Mesenchymal stem cell (in vitro differentiated cells and primary cell): ENCODE measurements at regions not wholly inside any gene's neighbourhood (a gene's known extent, or its start where the extent isn't known, plus 50 kb on each side); places are given as distances from the start of the nearest gene placed in this dataset.
A peak's percentile ranks its signal among the peaks of the same experiment; 100 is the strongest.

Experiments
- DNase-seq: peaks from one replicate; pipeline ENCODE4 v3.0.0-alpha.2; 2013
- H2AFZ ChIP-seq: one replicate; pipeline ENCODE4 v1.6.1; 2013; ENCODE audit warnings: low read depth, mild to moderate bottlenecking, control low read depth, inconsistent platforms, low read length, moderate library complexity
- H2AK5ac ChIP-seq: 2 replicates; pipeline ENCODE4 v1.6.1; 2013; ENCODE audit warnings: low read length, moderate library complexity, mild to moderate bottlenecking, inconsistent platforms; ENCODE audit not compliant: severe bottlenecking
- H2BK120ac ChIP-seq: one replicate; pipeline ENCODE4 v1.6.1; 2013; ENCODE audit warnings: low read depth, mild to moderate bottlenecking, inconsistent platforms, low read length, moderate library complexity
- H2BK12ac ChIP-seq, 2 experiments: one replicate each; pipeline ENCODE4 v1.6.1; 2013; ENCODE audit warnings: inconsistent platforms in 2 of 2, low read length in 2 of 2, mild to moderate bottlenecking in 2 of 2, moderate library complexity in 2 of 2, control low read depth in 1 of 2
- H2BK15ac ChIP-seq: one replicate; pipeline ENCODE4 v1.6.1; 2013; ENCODE audit warnings: mild to moderate bottlenecking, low read depth, inconsistent platforms; ENCODE audit not compliant: poor library complexity, severe bottlenecking
- H2BK5ac ChIP-seq: 2 replicates; pipeline ENCODE4 v1.6.1; 2013; ENCODE audit warnings: low read depth, mild to moderate bottlenecking, low read length, control low read depth, inconsistent platforms; ENCODE audit not compliant: poor library complexity, severe bottlenecking
- H3K14ac ChIP-seq, 2 experiments: one replicate each; pipeline ENCODE4 v1.6.1; 2013; ENCODE audit warnings: inconsistent platforms in 2 of 2, low read length in 2 of 2, control low read depth in 1 of 2, mild to moderate bottlenecking in 1 of 2, moderate library complexity in 1 of 2
- H3K18ac ChIP-seq, 2 experiments: one replicate each; pipeline ENCODE4 v1.6.1; 2013; ENCODE audit warnings: inconsistent platforms in 2 of 2, low read length in 2 of 2, control low read depth in 1 of 2, low read depth in 1 of 2, mild to moderate bottlenecking in 1 of 2
- H3K23ac ChIP-seq, 2 experiments: one replicate each; pipeline ENCODE4 v1.6.1; 2013; ENCODE audit warnings: inconsistent platforms in 2 of 2, low read length in 2 of 2, mild to moderate bottlenecking in 2 of 2, moderate library complexity in 2 of 2, control low read depth in 1 of 2
- H3K27ac ChIP-seq: 2 replicates; pipeline ENCODE4 v1.5.1; 2013; ENCODE audit warnings: mild to moderate bottlenecking, moderate library complexity, low read length, control low read depth, inconsistent platforms; ENCODE audit not compliant: poor library complexity, severe bottlenecking
- H3K27me3 ChIP-seq, 2 experiments: 2 replicates each; pipeline versions ENCODE4 v1.6.1 to v1.7.0; 2013; ENCODE audit warnings: low read length in 2 of 2, mild to moderate bottlenecking in 2 of 2, moderate library complexity in 2 of 2, control low read depth in 1 of 2, inconsistent platforms in 1 of 2; ENCODE audit not compliant: control insufficient read depth in 1 of 2, insufficient read depth in 1 of 2
- H3K36me3 ChIP-seq, 2 experiments: 2 replicates each; pipeline versions ENCODE4 v1.6.1 to v1.7.0; 2013; ENCODE audit warnings: low read length in 2 of 2, control low read depth in 1 of 2, inconsistent platforms in 1 of 2, low read depth in 1 of 2, mild to moderate bottlenecking in 1 of 2; ENCODE audit not compliant: insufficient read depth in 2 of 2, control insufficient read depth in 1 of 2
- H3K4ac ChIP-seq, 2 experiments: one replicate each; pipeline ENCODE4 v1.6.1; 2013; ENCODE audit warnings: inconsistent platforms in 2 of 2, low read length in 2 of 2, mild to moderate bottlenecking in 2 of 2, moderate library complexity in 2 of 2, control low read depth in 1 of 2, low read depth in 1 of 2
- H3K4me1 ChIP-seq: 2 replicates; pipeline ENCODE4 v1.6.1; 2013; ENCODE audit warnings: low read depth, low read length, control low read depth; ENCODE audit not compliant: control insufficient read depth, insufficient read depth
- H3K4me2 ChIP-seq: 2 replicates; pipeline ENCODE4 v1.6.1; 2013; ENCODE audit warnings: low read length, mild to moderate bottlenecking, inconsistent platforms; ENCODE audit not compliant: poor library complexity, severe bottlenecking
- H3K4me3 ChIP-seq, 2 experiments: 2 replicates each; pipeline versions ENCODE4 v1.5.1 to v1.7.0; 2013; ENCODE audit warnings: low read length in 2 of 2, mild to moderate bottlenecking in 2 of 2, control low read depth in 1 of 2, low read depth in 1 of 2; ENCODE audit not compliant: insufficient read depth in 1 of 2
- H3K79me1 ChIP-seq: replicated peaks from 2 replicates; pipeline ENCODE4 v1.6.1; 2013; ENCODE audit warnings: mild to moderate bottlenecking, control low read depth, low read length, inconsistent platforms; ENCODE audit not compliant: poor library complexity, severe bottlenecking
- H3K9ac ChIP-seq: 2 replicates; pipeline ENCODE4 v1.7.0; 2013; ENCODE audit warnings: mild to moderate bottlenecking, low read length, moderate library complexity
- H3K9me3 ChIP-seq: 2 replicates; pipeline ENCODE4 v1.7.0; 2013; ENCODE audit warnings: mild to moderate bottlenecking, low read length; ENCODE audit not compliant: control insufficient read depth
- H4K8ac ChIP-seq: one replicate; pipeline ENCODE4 v1.6.1; 2013; ENCODE audit warnings: inconsistent platforms, mild to moderate bottlenecking, low read length, moderate library complexity
- H4K91ac ChIP-seq: one replicate; pipeline ENCODE4 v1.6.1; 2013; ENCODE audit warnings: mild to moderate bottlenecking, low read length, inconsistent platforms
- WGBS: methylation state at CpG from one replicate; pipeline ENCODE4 v1.1.7; 2013; ENCODE audit warnings: mixed read lengths; 5-methylcytosine and 5-hydroxymethylcytosine counted together

GRCh38 chr3:150070271-150070670 lies 99.6 kb upstream of the PFN2 start:
- Histone ChIP-seq H3K23ac (no peak overlapping the region), H2BK5ac (no peak overlapping the region), H2BK15ac (no peak overlapping the region), H3K18ac (no peak overlapping the region), H3K14ac (no peak overlapping the region), H3K4me3 (no peak overlapping the region), H3K9ac (no peak overlapping the region), H3K4me2 (no peak overlapping the region), H2AFZ (no peak overlapping the region), H3K4ac (no peak overlapping the region), H3K4me1 (peaks cover 7% of the 10 kb centered on the region), H2BK12ac (no peak overlapping the region), H3K27me3 (peaks cover 4 to 6% of the 10 kb centered on the region in 2 experiments), H4K91ac (no peak overlapping the region), H3K79me1 (no peaks in the 10 kb centered on the region), H4K8ac (no peak overlapping the region), H3K27ac (no peak overlapping the region), H2AK5ac (no peak overlapping the region), H2BK120ac (no peak overlapping the region), H3K9me3 (no peaks in the 10 kb centered on the region), H3K36me3 (no peaks in the 10 kb centered on the region)
- DNase-seq: no peak
- WGBS: 94% methylated on average over 4 of the region's 4 CpGs

GRCh38 chr3:150069633-150070032 lies 98.9 kb upstream of the PFN2 start:
- Histone ChIP-seq H3K36me3 (no peaks in the 10 kb centered on the region), H3K18ac (no peak overlapping the region), H2AFZ (no peak overlapping the region), H3K4me2 (no peak overlapping the region), H3K9ac (no peak overlapping the region), H2BK5ac (no peak overlapping the region), H4K91ac (no peak overlapping the region), H4K8ac (no peak overlapping the region), H3K79me1 (no peaks in the 10 kb centered on the region), H3K4ac (no peak overlapping the region), H3K4me1 (peaks cover 7% of the 10 kb centered on the region), H3K23ac (no peak overlapping the region), H2BK12ac (no peak overlapping the region), H3K27me3 (peaks cover 4 to 6% of the 10 kb centered on the region in 2 experiments), H2AK5ac (no peak overlapping the region), H2BK15ac (no peak overlapping the region), H3K27ac (no peak overlapping the region), H3K9me3 (no peaks in the 10 kb centered on the region), H2BK120ac (peak overlapping the region; percentile 30), H3K14ac (no peak overlapping the region), H3K4me3 (no peak overlapping the region)
- WGBS: 94% methylated on average over 1 of the region's 1 CpG
- DNase-seq: no peak

GRCh38 chr3:150069154-150069527 lies 98.4 kb upstream of the PFN2 start:
- Histone ChIP-seq H3K9ac (no peak overlapping the region), H3K4me1 (peaks cover 6% of the 10 kb centered on the region), H2BK5ac (no peak overlapping the region), H3K9me3 (no peaks in the 10 kb centered on the region), H2AFZ (no peak overlapping the region), H2BK12ac (no peak overlapping the region), H3K36me3 (no peaks in the 10 kb centered on the region), H2AK5ac (no peak overlapping the region), H3K4me3 (no peak overlapping the region), H4K91ac (no peak overlapping the region), H3K18ac (no peak overlapping the region), H3K79me1 (no peaks in the 10 kb centered on the region), H3K27ac (no peak overlapping the region), H2BK120ac (no peak overlapping the region), H3K14ac (peak overlapping the region in 1 of 2 experiments; percentile 18), H3K27me3 (peaks cover 4 to 6% of the 10 kb centered on the region in 2 experiments), H3K4ac (no peak overlapping the region), H3K23ac (no peak overlapping the region), H3K4me2 (no peak overlapping the region), H4K8ac (no peak overlapping the region), H2BK15ac (no peak overlapping the region)
- no peak for DNase-seq
- whole genome bisulfite sequencing: 0% methylated on average over 1 of the region's 1 CpG

- Histone ChIP-seq H2AFZ (no peak overlapping the region), H3K14ac (no peak overlapping the region)
- WGBS: 91% methylated on average over 5 of the region's 7 CpGs
Observed at GRCh38 chr3:150068440-150069153, 97.9 kb upstream of the PFN2 start.

More at GRCh38 chr3:150068440-150069153, 97.9 kb upstream of the PFN2 start:
- Histone ChIP-seq H3K4ac (no peak overlapping the region), H3K36me3 (no peaks in the 10 kb centered on the region), H3K4me3 (no peak overlapping the region), H3K23ac (no peak overlapping the region), H4K91ac (no peak overlapping the region), H2BK12ac (no peak overlapping the region), H2BK120ac (no peak overlapping the region), H3K27me3 (peaks cover 4 to 6% of the 10 kb centered on the region in 2 experiments), H2BK5ac (no peak overlapping the region), H3K9ac (no peak overlapping the region), H3K18ac (no peak overlapping the region), H2AK5ac (no peak overlapping the region), H3K9me3 (no peaks in the 10 kb centered on the region), H3K4me2 (no peak overlapping the region), H3K27ac (no peak overlapping the region), H3K4me1 (peaks cover 3% of the 10 kb centered on the region), H3K79me1 (no peaks in the 10 kb centered on the region), H2BK15ac (no peak overlapping the region), H4K8ac (no peak overlapping the region)
- DNase-seq: no peak
